ENCODE measurements at regions not wholly inside any gene's neighbourhood (a gene's known extent, or its start where the extent isn't known, plus 50 kb on each side); places are given as distances from the start of the nearest gene placed in this dataset.

DNA sequence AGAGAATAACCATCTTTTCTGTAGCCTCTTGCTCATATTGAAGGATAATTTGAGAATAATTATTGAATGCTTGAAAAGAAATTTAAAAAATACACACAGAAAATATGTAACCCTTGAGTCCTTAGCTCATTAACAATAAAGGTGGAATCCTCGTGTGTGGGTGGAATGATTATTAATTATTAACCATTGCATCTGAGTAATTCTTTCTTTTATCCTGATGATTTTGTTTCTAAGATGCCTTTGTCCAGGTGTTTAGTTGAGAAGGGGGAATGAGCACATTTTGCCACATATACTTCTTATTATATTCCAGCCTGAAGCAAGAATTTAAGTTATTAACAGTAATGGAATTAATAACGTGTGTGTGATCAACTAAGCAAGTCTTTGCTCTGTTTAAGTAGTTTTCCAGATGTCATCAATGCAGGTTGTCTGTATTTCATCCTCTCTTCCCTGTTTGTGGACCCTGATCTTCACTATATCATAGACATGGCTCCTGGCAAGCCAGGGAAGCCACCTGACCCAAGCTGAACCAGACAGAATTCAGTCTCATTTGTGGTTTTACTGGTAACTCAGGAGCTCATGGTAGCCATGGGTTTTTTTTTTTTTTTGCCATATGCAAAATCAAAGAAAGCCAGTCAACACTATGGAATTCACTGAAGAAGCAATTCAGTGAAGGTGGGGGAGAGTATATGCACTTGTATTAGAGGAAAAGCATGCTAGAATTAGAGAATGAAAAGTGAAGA, 144.3 kb downstream of the KIF20B start:
- no peak for TF ChIP-seq CTCF (IDR thresholded peaks at IDR 0.05; ENCODE audit: low read depth, low read length, missing control alignments)
- DNase-seq (ENCODE audit: low read depth) = no peak
- no peak overlapping the region for H3K4me3 ChIP-seq (ENCODE audit: low read depth, low read length)

DNA sequence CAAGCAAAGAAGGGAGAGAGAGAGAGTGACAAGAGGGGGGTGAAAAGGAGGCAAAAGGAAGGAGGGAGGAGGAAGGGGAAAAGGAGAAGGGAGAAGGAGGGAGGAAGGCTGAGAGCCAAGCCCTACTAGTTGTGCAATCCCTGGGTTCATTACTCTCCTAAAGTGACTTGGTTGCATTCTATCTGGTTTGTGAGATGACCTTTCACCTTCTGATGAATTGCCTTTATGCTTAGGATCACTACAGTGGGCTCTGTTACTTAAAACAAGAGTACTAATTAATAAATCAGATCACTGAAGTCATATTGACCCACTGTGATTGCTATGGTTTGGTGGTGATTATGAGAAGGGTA, 144.9 kb downstream of the KIF20B start:
- no peak overlapping the region for H3K4me3 ChIP-seq (ENCODE audit: low read depth, low read length)
- no peak for TF ChIP-seq CTCF (IDR thresholded peaks at IDR 0.05; ENCODE audit: low read depth, low read length, missing control alignments)
- DNase-seq (ENCODE audit: low read depth) = no peak

DNA sequence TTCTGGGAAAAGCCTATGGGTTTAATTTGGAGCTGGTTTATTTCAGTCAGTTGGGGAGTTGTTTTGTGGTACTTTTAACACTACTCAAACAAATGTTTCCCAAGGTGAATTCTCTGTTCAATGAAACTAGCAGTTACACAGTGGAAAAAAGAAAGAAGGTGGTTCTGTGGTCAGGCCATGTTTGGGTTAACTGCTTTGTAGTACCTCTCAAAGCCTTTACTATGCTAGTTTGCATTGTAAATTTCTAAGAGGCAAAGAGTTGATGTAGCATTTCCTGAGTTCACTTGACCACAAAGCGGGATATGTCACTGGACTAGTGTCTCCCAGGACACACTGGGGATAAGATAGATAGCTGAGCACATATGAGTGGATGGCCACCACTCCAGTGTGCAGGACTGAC, 145.4 kb downstream of the KIF20B start:
- TF ChIP-seq CTCF (IDR thresholded peaks at IDR 0.05; ENCODE audit: low read depth, low read length, missing control alignments) = no peak
- DNase-seq (ENCODE audit: low read depth) = no peak
- no peak overlapping the region for H3K4me3 ChIP-seq (ENCODE audit: low read depth, low read length)

- H3K4me3 ChIP-seq (ENCODE audit: low read depth, low read length) = no peak overlapping the region
- no peak for DNase-seq (ENCODE audit: low read depth)
- TF ChIP-seq CTCF (IDR thresholded peaks at IDR 0.05; ENCODE audit: low read depth, low read length, missing control alignments) = no peak
Observed at GRCh38 chr10:89852872-89853271, 151.5 kb downstream of the KIF20B start.

GRCh38 chr10:89853781-89854191, 152.4 kb downstream of the KIF20B start:
- peak; percentile 18 for TF ChIP-seq CTCF (IDR thresholded peaks at IDR 0.05; ENCODE audit: low read depth, low read length, missing control alignments)

DNA sequence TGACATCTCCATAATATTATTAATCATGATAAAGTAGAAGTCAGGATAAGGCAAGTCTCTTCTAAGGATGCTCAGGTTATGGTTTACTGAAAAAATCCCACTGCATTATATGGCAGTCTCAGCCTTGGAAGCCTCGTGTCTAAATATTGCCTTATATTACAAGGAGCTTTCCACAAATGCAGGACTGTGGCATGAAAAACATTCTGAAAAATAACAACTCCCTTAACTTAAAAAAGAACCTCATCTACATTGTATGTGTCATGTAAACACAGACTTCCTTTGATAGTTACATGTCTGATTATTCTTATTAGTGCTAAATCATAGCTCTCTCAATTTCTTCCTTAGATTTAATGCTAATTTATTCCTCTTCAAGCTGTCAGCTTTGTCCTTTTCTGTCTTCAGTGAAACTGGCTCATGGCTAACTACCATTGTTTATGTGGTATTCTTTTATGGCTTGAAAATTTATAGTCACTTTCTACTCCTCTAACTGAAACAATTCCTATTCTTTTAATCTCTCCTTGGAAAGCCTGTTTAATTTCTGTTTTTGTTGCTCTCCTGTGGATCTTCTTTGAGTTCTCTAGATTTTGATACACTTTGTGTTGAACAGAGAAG, 156.1 kb downstream of the KIF20B start:
- no peak for TF ChIP-seq CTCF (IDR thresholded peaks at IDR 0.05; ENCODE audit: low read depth, low read length, missing control alignments)
- H3K4me3 ChIP-seq (ENCODE audit: low read depth, low read length) = no peak overlapping the region
- no peak for DNase-seq (ENCODE audit: low read depth)

More at GRCh38 chr10:89853781-89854191, 152.4 kb downstream of the KIF20B start:
- H3K4me3 ChIP-seq (ENCODE audit: low read depth, low read length) = no peak overlapping the region
- no peak for DNase-seq (ENCODE audit: low read depth)

DNA sequence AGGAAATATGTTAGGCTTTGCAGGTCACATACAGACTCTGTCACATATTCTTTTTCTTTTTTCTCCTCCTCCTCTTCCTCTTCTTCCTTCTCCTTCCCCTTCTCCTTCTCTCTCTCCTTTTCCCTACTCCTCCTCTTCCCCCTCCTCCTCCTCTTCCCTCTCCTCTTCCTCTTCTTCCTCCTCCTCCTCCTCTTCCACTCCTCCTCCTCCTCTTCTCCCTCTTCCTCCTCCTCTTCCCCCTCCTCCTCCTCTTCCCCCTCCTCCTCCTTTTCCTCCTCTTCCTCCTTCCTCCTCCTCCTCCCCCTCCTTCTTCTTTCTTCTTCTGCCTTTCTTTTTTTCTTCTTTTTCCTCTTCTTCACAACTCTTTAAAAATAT, 159.8 kb downstream of the KIF20B start:
- TF ChIP-seq CTCF (IDR thresholded peaks at IDR 0.05; ENCODE audit: low read depth, low read length, missing control alignments) = no peak
- DNase-seq (ENCODE audit: low read depth) = no peak
- H3K4me3 ChIP-seq (ENCODE audit: low read depth, low read length) = no peak overlapping the region

Data from GM12864 (cell line).